H9 (cell line): ENCODE measurements at regions not wholly inside any gene's neighbourhood (a gene's known extent, or its start where the extent isn't known, plus 50 kb on each side); places are given as distances from the start of the nearest gene placed in this dataset.

Experiments
- DNase-seq: peaks from one replicate; pipeline ENCODE4 v3.0.0-alpha.2; 2017
- H2AFZ ChIP-seq: one replicate; pipeline ENCODE4 v1.6.1; 2013; ENCODE audit warnings: mild to moderate bottlenecking, low read length, control low read depth, moderate library complexity
- H2AK5ac ChIP-seq: 2 replicates; pipeline ENCODE4 v1.6.1; 2013; ENCODE audit warnings: low read length, control low read depth, mixed read lengths; ENCODE audit not compliant: insufficient read length
- H2BK120ac ChIP-seq: one replicate; pipeline ENCODE4 v1.6.1; 2013; ENCODE audit warnings: low read depth, mild to moderate bottlenecking, low read length, control low read depth, inconsistent platforms; ENCODE audit not compliant: poor library complexity, severe bottlenecking
- H2BK12ac ChIP-seq: 2 replicates; pipeline ENCODE4 v1.6.1; 2013; ENCODE audit warnings: low read length, control low read depth, mixed read lengths, low read depth; ENCODE audit not compliant: insufficient read length
- H2BK15ac ChIP-seq: 2 replicates; pipeline ENCODE4 v1.6.1; 2013; ENCODE audit warnings: low read depth, low read length, control low read depth
- H2BK20ac ChIP-seq: one replicate; pipeline ENCODE4 v1.6.1; 2013; ENCODE audit warnings: low read depth, mild to moderate bottlenecking, low read length, control low read depth, inconsistent platforms; ENCODE audit not compliant: poor library complexity, severe bottlenecking
- H2BK5ac ChIP-seq: 2 replicates; pipeline ENCODE4 v1.6.1; 2013; ENCODE audit warnings: low read length, control low read depth, mixed read lengths; ENCODE audit not compliant: insufficient read length
- H3K14ac ChIP-seq: 2 replicates; pipeline ENCODE4 v1.6.1; 2013; ENCODE audit warnings: low read length, control low read depth; ENCODE audit not compliant: insufficient read depth
- H3K18ac ChIP-seq: 2 replicates; pipeline ENCODE4 v1.6.1; 2013; ENCODE audit warnings: low read depth, mild to moderate bottlenecking, mixed read lengths, low read length, control low read depth; ENCODE audit not compliant: insufficient read length
- H3K23ac ChIP-seq: 2 replicates; pipeline ENCODE4 v1.6.1; 2013; ENCODE audit warnings: low read length, control low read depth, mixed read lengths, low read depth; ENCODE audit not compliant: insufficient read length
- H3K23me2 ChIP-seq: 2 replicates; pipeline ENCODE4 v1.6.1; 2013; ENCODE audit warnings: low read depth, mild to moderate bottlenecking, mixed read lengths, low read length, control low read depth; ENCODE audit not compliant: insufficient read length, poor library complexity, severe bottlenecking
- H3K27ac ChIP-seq: 2 replicates; pipeline ENCODE4 v1.5.1; 2013; ENCODE audit warnings: low read length, control low read depth, mixed read lengths, low read depth; ENCODE audit not compliant: insufficient read length
- H3K27me3 ChIP-seq: 2 replicates; pipeline ENCODE4 v1.6.1; 2013; ENCODE audit warnings: low read length, control low read depth, inconsistent platforms; ENCODE audit not compliant: insufficient read depth
- H3K4ac ChIP-seq: 2 replicates; pipeline ENCODE4 v1.6.1; 2013; ENCODE audit warnings: low read depth, mild to moderate bottlenecking, control low read depth, inconsistent platforms, low read length, moderate library complexity
- H3K4me1 ChIP-seq: 2 replicates; pipeline ENCODE4 v1.6.1; 2013; ENCODE audit warnings: low read length, control low read depth, inconsistent platforms; ENCODE audit not compliant: insufficient read depth
- H3K4me2 ChIP-seq: 2 replicates; pipeline ENCODE4 v1.6.1; 2013; ENCODE audit warnings: low read length, control low read depth, mixed read lengths; ENCODE audit not compliant: insufficient read length, insufficient read depth
- H3K56ac ChIP-seq: 2 replicates; pipeline ENCODE4 v1.6.1; 2013; ENCODE audit warnings: low read depth, mild to moderate bottlenecking, mixed read lengths, low read length, control low read depth; ENCODE audit not compliant: insufficient read length
- H3K79me1 ChIP-seq: 2 replicates; pipeline ENCODE4 v1.6.1; 2013; ENCODE audit warnings: low read depth, mild to moderate bottlenecking, moderate library complexity, low read length, control low read depth, inconsistent platforms; ENCODE audit not compliant: insufficient read depth, poor library complexity, severe bottlenecking
- H3K79me2 ChIP-seq: 2 replicates; pipeline ENCODE4 v1.6.1; 2013; ENCODE audit warnings: low read length, control low read depth, inconsistent platforms; ENCODE audit not compliant: insufficient read depth
- H3K9ac ChIP-seq: 2 replicates; pipeline ENCODE4 v1.6.1; 2013; ENCODE audit warnings: low read length, control low read depth, mixed read lengths; ENCODE audit not compliant: insufficient read length; ENCODE audit errors: extremely low read depth
- H3K9me3 ChIP-seq: one replicate; pipeline ENCODE4 v1.6.1; 2013; ENCODE audit warnings: low read depth, low read length, inconsistent platforms; ENCODE audit not compliant: control insufficient read depth
- H3T11ph ChIP-seq: one replicate; pipeline ENCODE4 v1.6.1; 2013; ENCODE audit warnings: mild to moderate bottlenecking, low read length, control low read depth, inconsistent platforms
- H4K20me1 ChIP-seq: one replicate; pipeline ENCODE4 v1.6.1; 2013; ENCODE audit not compliant: control insufficient read depth, insufficient read length, insufficient read depth
- H4K5ac ChIP-seq: 2 replicates; pipeline ENCODE4 v1.6.1; 2013; ENCODE audit warnings: low read depth, mild to moderate bottlenecking, mixed read lengths, low read length, control low read depth; ENCODE audit not compliant: insufficient read length
- H4K8ac ChIP-seq: replicated peaks from 2 replicates; pipeline ENCODE4 v1.6.1; 2013; ENCODE audit warnings: low read length, control low read depth, mixed read lengths, low read depth; ENCODE audit not compliant: insufficient read length
- H4K91ac ChIP-seq: 2 replicates; pipeline ENCODE4 v1.6.1; 2013; ENCODE audit warnings: low read depth, mild to moderate bottlenecking, moderate library complexity, mixed read lengths, low read length, control low read depth; ENCODE audit not compliant: insufficient read length
- H3K27ac Mint-ChIP-seq, 3 experiments: 2 replicates in 2 of 3; 3 replicates in 1 of 3; pipeline ENCODE4 v1.8.0; 2020 to 2021; ENCODE audit warnings: mixed read lengths in 3 of 3, mild to moderate bottlenecking in 1 of 3, moderate library complexity in 1 of 3
- H3K27me3 Mint-ChIP-seq: 2 replicates; pipeline ENCODE4 v1.8.0; 2021; ENCODE audit warnings: low read depth, mild to moderate bottlenecking, moderate library complexity, mixed read lengths
- H3K36me3 Mint-ChIP-seq, 3 experiments: 2 replicates in 2 of 3; 3 replicates in 1 of 3; pipeline ENCODE4 v1.8.0; 2020 to 2021; ENCODE audit warnings: low read depth in 3 of 3, mixed read lengths in 3 of 3; ENCODE audit not compliant: insufficient read depth in 1 of 3
- H3K4me1 Mint-ChIP-seq, 2 experiments: 2 replicates each; pipeline ENCODE4 v1.8.0; 2020; ENCODE audit warnings: mixed read lengths in 2 of 2
- H3K4me3 Mint-ChIP-seq, 2 experiments: 2 replicates in 1 of 2; 3 replicates in 1 of 2; pipeline ENCODE4 v1.8.0; 2020 to 2021; ENCODE audit warnings: mild to moderate bottlenecking in 2 of 2, mixed read lengths in 2 of 2, moderate library complexity in 1 of 2
- H3K9me3 Mint-ChIP-seq, 2 experiments: 2 replicates in 1 of 2; 3 replicates in 1 of 2; pipeline ENCODE4 v1.8.0; 2020; ENCODE audit warnings: mild to moderate bottlenecking in 2 of 2, mixed read lengths in 2 of 2, moderate library complexity in 1 of 2
- CTCF ChIP-seq: fragments of 200-600 bp; sonication (generic); conservative IDR thresholded peaks from 3 replicates; pipeline ENCODE4 v1.8.0; 2021; ENCODE audit warnings: antibody characterized with exemption, mild to moderate bottlenecking
- WGBS: extraction: QIAGEN DNeasy Blood & Tissue Kit; methylation state at CpG from one replicate; pipeline ENCODE4 v1.1.7; 2013; ENCODE audit warnings: missing lambda C conversion rate, low lambda C conversion rate, mixed read lengths; ENCODE audit not compliant: insufficient read length; ENCODE audit errors: extremely low coverage; 5-methylcytosine and 5-hydroxymethylcytosine counted together

- H4K20me1 ChIP-seq: no peaks in the 10 kb centered on the region
- no peak overlapping the region for H3K27ac ChIP-seq
- WGBS: no CpG with 5 or more reads among the region's 13 CpGs
- no peak for DNase-seq
- H3K9me3 Mint-ChIP-seq: peaks cover 0 to 3% of the 10 kb centered on the region in 2 experiments; a peak in 1 of 5 replicates
- H3K56ac ChIP-seq: no peak overlapping the region
- H2BK15ac ChIP-seq: no peak overlapping the region
- H4K5ac ChIP-seq: no peak overlapping the region
- no peak overlapping the region for H3T11ph ChIP-seq
- no peak overlapping the region for H2AFZ ChIP-seq
- H3K27me3 Mint-ChIP-seq: peaks cover 5% of the 10 kb centered on the region
- H3K36me3 Mint-ChIP-seq: no peaks in the 10 kb centered on the region
- no peak for TF ChIP-seq CTCF
- H3K4me2 ChIP-seq: no peak overlapping the region
- H2AK5ac ChIP-seq: no peak overlapping the region
- no peak overlapping the region for H3K9ac ChIP-seq
- peaks cover 5 to 11% of the 10 kb centered on the region in 2 experiments for H3K4me1 Mint-ChIP-seq
- no peak overlapping the region for H3K4ac ChIP-seq
- H2BK20ac ChIP-seq: no peak overlapping the region
- H3K23me2 ChIP-seq: no peaks in the 10 kb centered on the region
- no peaks in the 10 kb centered on the region for H3K4me1 ChIP-seq
- H3K9me3 ChIP-seq: no peaks in the 10 kb centered on the region
- H3K23ac ChIP-seq: no peak overlapping the region
- H3K14ac ChIP-seq: no peak overlapping the region
- H2BK5ac ChIP-seq: no peak overlapping the region
- no peak overlapping the region; a peak in 2 of 7 replicates for H3K27ac Mint-ChIP-seq
- no peaks in the 10 kb centered on the region for H3K27me3 ChIP-seq
- no peaks in the 10 kb centered on the region for H3K79me2 ChIP-seq
- no peak overlapping the region for H4K91ac ChIP-seq
- H3K79me1 ChIP-seq: no peaks in the 10 kb centered on the region
- no peak overlapping the region for H3K4me3 Mint-ChIP-seq
- H3K18ac ChIP-seq: no peak overlapping the region
- no peak overlapping the region for H2BK120ac ChIP-seq
- no peak overlapping the region for H4K8ac ChIP-seq
- H2BK12ac ChIP-seq: no peak overlapping the region
Observed at GRCh38 chr10:128568491-128568890, 442.3 kb upstream of the MKI67 start.
